ENCODE measurements at regions not wholly inside any gene's neighbourhood (a gene's known extent, or its start where the extent isn't known, plus 50 kb on each side); places are given as distances from the start of the nearest gene placed in this dataset.

DNA sequence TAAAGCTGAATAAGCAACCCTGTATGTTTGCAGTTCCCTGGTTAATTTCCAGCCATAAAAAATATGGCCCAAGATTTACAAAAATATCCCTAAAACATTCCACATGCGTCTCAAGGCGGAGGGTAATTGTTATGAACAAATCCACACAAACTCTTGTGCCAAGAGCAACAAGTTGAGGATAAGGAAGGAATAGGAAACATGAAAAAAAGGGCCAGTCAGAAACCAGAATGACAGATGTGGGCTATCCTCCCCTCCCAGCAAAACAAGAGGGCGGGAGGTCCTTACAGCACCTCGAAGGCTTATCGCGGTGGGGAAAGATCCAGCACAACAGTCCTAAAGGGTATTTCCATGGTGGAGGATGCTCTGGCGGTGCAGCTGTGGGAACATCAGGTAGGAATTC, 155.6 kb upstream of the HES1 start:
- no peak overlapping the region for H3K14ac ChIP-seq (ENCODE audit: insufficient read depth, low read length)
- H3K9me3 Mint-ChIP-seq = no peaks in the 10 kb centered on the region; a peak in 1 of 5 replicates

More for the DNA sequence above, 155.6 kb upstream of the HES1 start:
- Histone ChIP-seq H4K91ac (ENCODE audit: insufficient read length, low read depth, low read length) (no peak overlapping the region), H3K9me3 (ENCODE audit: control insufficient read depth, low read depth, low read length) (no peaks in the 10 kb centered on the region), H2BK20ac (ENCODE audit: low read depth, low read length, poor library complexity, severe bottlenecking) (no peak overlapping the region), H3K56ac (ENCODE audit: insufficient read length, low read depth, low read length) (no peak overlapping the region), H2BK120ac (ENCODE audit: low read depth, low read length, poor library complexity, severe bottlenecking) (no peak overlapping the region), H3K27ac (ENCODE audit: insufficient read length, low read depth, low read length) (no peak overlapping the region), H2BK15ac (ENCODE audit: low read depth, low read length) (no peak overlapping the region), H3K18ac (ENCODE audit: insufficient read length, low read depth, low read length) (no peak overlapping the region), H3K23me2 (ENCODE audit: insufficient read length, low read depth, low read length, poor library complexity, severe bottlenecking) (no peaks in the 10 kb centered on the region), H3K4me2 (ENCODE audit: insufficient read depth, insufficient read length, low read length) (no peak overlapping the region), H2AFZ (ENCODE audit: low read length) (no peak overlapping the region), H3K79me1 (ENCODE audit: insufficient read depth, low read depth, low read length, poor library complexity, severe bottlenecking) (no peaks in the 10 kb centered on the region), H3T11ph (ENCODE audit: low read length) (no peak overlapping the region), H3K79me2 (ENCODE audit: insufficient read depth, low read length) (no peaks in the 10 kb centered on the region), H2AK5ac (ENCODE audit: insufficient read length, low read length) (no peak overlapping the region), H3K23ac (ENCODE audit: insufficient read length, low read depth, low read length) (no peak overlapping the region), H2BK5ac (ENCODE audit: insufficient read length, low read length) (no peak overlapping the region), H2BK12ac (ENCODE audit: insufficient read length, low read depth, low read length) (no peak overlapping the region), H4K8ac (replicated peaks; ENCODE audit: insufficient read length, low read depth, low read length) (no peak overlapping the region), H3K27me3 (ENCODE audit: insufficient read depth, low read length) (peaks cover 4% of the 10 kb centered on the region; the same call in 1 of the 2 replicates), H3K9ac (ENCODE audit: extremely low read depth, insufficient read length, low read length) (no peak overlapping the region), H4K20me1 (ENCODE audit: control insufficient read depth, insufficient read depth, insufficient read length) (no peaks in the 10 kb centered on the region), H4K5ac (ENCODE audit: insufficient read length, low read depth, low read length) (no peak overlapping the region), H3K4ac (ENCODE audit: low read depth, low read length) (no peak overlapping the region), H3K4me1 (ENCODE audit: insufficient read depth, low read length) (no peaks in the 10 kb centered on the region)
- Mint-ChIP-seq H3K4me3 (no peak overlapping the region), H3K27ac (no peak overlapping the region), H3K4me1 (peaks cover 31 to 39% of the 10 kb centered on the region in 2 experiments), H3K36me3 (ENCODE audit: insufficient read depth in 1 of 3, low read depth in 3 of 3) (no peaks in the 10 kb centered on the region; a peak in 1 of 7 replicates), H3K27me3 (ENCODE audit: low read depth) (peaks cover 70% of the 10 kb centered on the region)
- TF ChIP-seq, protein P1, sequence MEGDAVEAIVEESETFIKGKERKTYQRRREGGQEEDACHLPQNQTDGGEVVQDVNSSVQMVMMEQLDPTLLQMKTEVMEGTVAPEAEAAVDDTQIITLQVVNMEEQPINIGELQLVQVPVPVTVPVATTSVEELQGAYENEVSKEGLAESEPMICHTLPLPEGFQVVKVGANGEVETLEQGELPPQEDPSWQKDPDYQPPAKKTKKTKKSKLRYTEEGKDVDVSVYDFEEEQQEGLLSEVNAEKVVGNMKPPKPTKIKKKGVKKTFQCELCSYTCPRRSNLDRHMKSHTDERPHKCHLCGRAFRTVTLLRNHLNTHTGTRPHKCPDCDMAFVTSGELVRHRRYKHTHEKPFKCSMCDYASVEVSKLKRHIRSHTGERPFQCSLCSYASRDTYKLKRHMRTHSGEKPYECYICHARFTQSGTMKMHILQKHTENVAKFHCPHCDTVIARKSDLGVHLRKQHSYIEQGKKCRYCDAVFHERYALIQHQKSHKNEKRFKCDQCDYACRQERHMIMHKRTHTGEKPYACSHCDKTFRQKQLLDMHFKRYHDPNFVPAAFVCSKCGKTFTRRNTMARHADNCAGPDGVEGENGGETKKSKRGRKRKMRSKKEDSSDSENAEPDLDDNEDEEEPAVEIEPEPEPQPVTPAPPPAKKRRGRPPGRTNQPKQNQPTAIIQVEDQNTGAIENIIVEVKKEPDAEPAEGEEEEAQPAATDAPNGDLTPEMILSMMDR (conservative IDR thresholded peaks at IDR 0.05) = no peak
- DNase-seq = no peak
- WGBS (ENCODE audit: extremely low coverage, insufficient read length, low lambda C conversion rate) = no CpG with 5 or more reads among the region's 7 CpGs

All from H9 (cell line).